Mesenchymal stem cell (in vitro differentiated cells and primary cell): ENCODE measurements at regions not wholly inside any gene's neighbourhood (a gene's known extent, or its start where the extent isn't known, plus 50 kb on each side); places are given as distances from the start of the nearest gene placed in this dataset.
A peak's percentile ranks its signal among the peaks of the same experiment; 100 is the strongest.

Experiments
- DNase-seq: peaks from one replicate; pipeline ENCODE4 v3.0.0-alpha.2; 2013
- H2AFZ ChIP-seq: one replicate; pipeline ENCODE4 v1.6.1; 2013; ENCODE audit warnings: low read depth, mild to moderate bottlenecking, control low read depth, inconsistent platforms, low read length, moderate library complexity
- H2AK5ac ChIP-seq: 2 replicates; pipeline ENCODE4 v1.6.1; 2013; ENCODE audit warnings: low read length, moderate library complexity, mild to moderate bottlenecking, inconsistent platforms; ENCODE audit not compliant: severe bottlenecking
- H2BK120ac ChIP-seq: one replicate; pipeline ENCODE4 v1.6.1; 2013; ENCODE audit warnings: low read depth, mild to moderate bottlenecking, inconsistent platforms, low read length, moderate library complexity
- H2BK12ac ChIP-seq, 2 experiments: one replicate each; pipeline ENCODE4 v1.6.1; 2013; ENCODE audit warnings: inconsistent platforms in 2 of 2, low read length in 2 of 2, mild to moderate bottlenecking in 2 of 2, moderate library complexity in 2 of 2, control low read depth in 1 of 2
- H2BK15ac ChIP-seq: one replicate; pipeline ENCODE4 v1.6.1; 2013; ENCODE audit warnings: mild to moderate bottlenecking, low read depth, inconsistent platforms; ENCODE audit not compliant: poor library complexity, severe bottlenecking
- H2BK5ac ChIP-seq: 2 replicates; pipeline ENCODE4 v1.6.1; 2013; ENCODE audit warnings: low read depth, mild to moderate bottlenecking, low read length, control low read depth, inconsistent platforms; ENCODE audit not compliant: poor library complexity, severe bottlenecking
- H3K14ac ChIP-seq, 2 experiments: one replicate each; pipeline ENCODE4 v1.6.1; 2013; ENCODE audit warnings: inconsistent platforms in 2 of 2, low read length in 2 of 2, control low read depth in 1 of 2, mild to moderate bottlenecking in 1 of 2, moderate library complexity in 1 of 2
- H3K18ac ChIP-seq, 2 experiments: one replicate each; pipeline ENCODE4 v1.6.1; 2013; ENCODE audit warnings: inconsistent platforms in 2 of 2, low read length in 2 of 2, control low read depth in 1 of 2, low read depth in 1 of 2, mild to moderate bottlenecking in 1 of 2
- H3K23ac ChIP-seq, 2 experiments: one replicate each; pipeline ENCODE4 v1.6.1; 2013; ENCODE audit warnings: inconsistent platforms in 2 of 2, low read length in 2 of 2, mild to moderate bottlenecking in 2 of 2, moderate library complexity in 2 of 2, control low read depth in 1 of 2
- H3K27ac ChIP-seq: 2 replicates; pipeline ENCODE4 v1.5.1; 2013; ENCODE audit warnings: mild to moderate bottlenecking, moderate library complexity, low read length, control low read depth, inconsistent platforms; ENCODE audit not compliant: poor library complexity, severe bottlenecking
- H3K27me3 ChIP-seq, 2 experiments: 2 replicates each; pipeline versions ENCODE4 v1.6.1 to v1.7.0; 2013; ENCODE audit warnings: low read length in 2 of 2, mild to moderate bottlenecking in 2 of 2, moderate library complexity in 2 of 2, control low read depth in 1 of 2, inconsistent platforms in 1 of 2; ENCODE audit not compliant: control insufficient read depth in 1 of 2, insufficient read depth in 1 of 2
- H3K36me3 ChIP-seq, 2 experiments: 2 replicates each; pipeline versions ENCODE4 v1.6.1 to v1.7.0; 2013; ENCODE audit warnings: low read length in 2 of 2, control low read depth in 1 of 2, inconsistent platforms in 1 of 2, low read depth in 1 of 2, mild to moderate bottlenecking in 1 of 2; ENCODE audit not compliant: insufficient read depth in 2 of 2, control insufficient read depth in 1 of 2
- H3K4ac ChIP-seq, 2 experiments: one replicate each; pipeline ENCODE4 v1.6.1; 2013; ENCODE audit warnings: inconsistent platforms in 2 of 2, low read length in 2 of 2, mild to moderate bottlenecking in 2 of 2, moderate library complexity in 2 of 2, control low read depth in 1 of 2, low read depth in 1 of 2
- H3K4me1 ChIP-seq: 2 replicates; pipeline ENCODE4 v1.6.1; 2013; ENCODE audit warnings: low read depth, low read length, control low read depth; ENCODE audit not compliant: control insufficient read depth, insufficient read depth
- H3K4me2 ChIP-seq: 2 replicates; pipeline ENCODE4 v1.6.1; 2013; ENCODE audit warnings: low read length, mild to moderate bottlenecking, inconsistent platforms; ENCODE audit not compliant: poor library complexity, severe bottlenecking
- H3K4me3 ChIP-seq, 2 experiments: 2 replicates each; pipeline versions ENCODE4 v1.5.1 to v1.7.0; 2013; ENCODE audit warnings: low read length in 2 of 2, mild to moderate bottlenecking in 2 of 2, control low read depth in 1 of 2, low read depth in 1 of 2; ENCODE audit not compliant: insufficient read depth in 1 of 2
- H3K79me1 ChIP-seq: replicated peaks from 2 replicates; pipeline ENCODE4 v1.6.1; 2013; ENCODE audit warnings: mild to moderate bottlenecking, control low read depth, low read length, inconsistent platforms; ENCODE audit not compliant: poor library complexity, severe bottlenecking
- H3K9ac ChIP-seq: 2 replicates; pipeline ENCODE4 v1.7.0; 2013; ENCODE audit warnings: mild to moderate bottlenecking, low read length, moderate library complexity
- H3K9me3 ChIP-seq: 2 replicates; pipeline ENCODE4 v1.7.0; 2013; ENCODE audit warnings: mild to moderate bottlenecking, low read length; ENCODE audit not compliant: control insufficient read depth
- H4K8ac ChIP-seq: one replicate; pipeline ENCODE4 v1.6.1; 2013; ENCODE audit warnings: inconsistent platforms, mild to moderate bottlenecking, low read length, moderate library complexity
- H4K91ac ChIP-seq: one replicate; pipeline ENCODE4 v1.6.1; 2013; ENCODE audit warnings: mild to moderate bottlenecking, low read length, inconsistent platforms
- WGBS: methylation state at CpG from one replicate; pipeline ENCODE4 v1.1.7; 2013; ENCODE audit warnings: mixed read lengths; 5-methylcytosine and 5-hydroxymethylcytosine counted together

DNA sequence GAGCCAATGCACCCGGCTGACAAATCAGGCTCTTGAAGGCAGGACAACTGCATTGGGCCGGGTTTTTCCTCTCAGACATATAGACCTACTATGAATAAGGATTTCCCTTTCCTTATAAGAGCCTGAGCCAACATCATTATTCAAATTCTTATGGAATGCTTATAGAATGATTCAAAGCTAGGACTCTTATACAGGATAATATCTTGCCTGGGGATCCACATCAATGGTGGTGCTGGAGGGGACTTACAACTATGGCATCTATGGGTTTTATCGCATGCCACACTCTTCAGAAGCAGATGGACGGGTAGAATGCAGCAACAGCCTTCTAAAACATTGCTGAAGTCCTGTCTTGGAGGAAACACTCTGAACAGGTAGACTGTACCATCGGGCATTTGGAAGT lies 296.8 kb upstream of the KYNU start:
- H2AK5ac ChIP-seq, result no peak overlapping the region
- 97% methylated on average over 4 of the region's 5 CpGs for WGBS

GRCh38 chr2:142575561-142575960 lies 301.9 kb upstream of the KYNU start:
- Histone ChIP-seq H2BK120ac (no peak overlapping the region), H3K27ac (no peak overlapping the region), H4K8ac (no peak overlapping the region), H3K27me3 (no peaks in the 10 kb centered on the region), H3K4me3 (no peak overlapping the region), H3K36me3 (no peaks in the 10 kb centered on the region), H2BK15ac (no peak overlapping the region), H3K9me3 (no peaks in the 10 kb centered on the region), H3K14ac (no peak overlapping the region), H4K91ac (no peak overlapping the region), H2AK5ac (no peak overlapping the region), H3K23ac (no peak overlapping the region), H3K18ac (no peak overlapping the region), H3K79me1 (no peaks in the 10 kb centered on the region), H3K4me1 (no peaks in the 10 kb centered on the region), H3K9ac (no peak overlapping the region), H3K4ac (no peak overlapping the region), H2BK5ac (no peak overlapping the region), H3K4me2 (no peak overlapping the region), H2AFZ (no peak overlapping the region), H2BK12ac (no peak overlapping the region)
- no peak for DNase-seq
- no CpG with 5 or more reads among the region's 1 CpG for WGBS

More for the DNA sequence above, 296.8 kb upstream of the KYNU start:
- Histone ChIP-seq H3K4me2 (no peak overlapping the region), H3K27me3 (no peaks in the 10 kb centered on the region), H4K91ac (no peak overlapping the region), H3K14ac (no peak overlapping the region), H3K4me1 (no peaks in the 10 kb centered on the region), H3K79me1 (no peaks in the 10 kb centered on the region), H2BK12ac (no peak overlapping the region), H3K23ac (no peak overlapping the region), H2AFZ (no peak overlapping the region), H3K9me3 (no peaks in the 10 kb centered on the region), H4K8ac (no peak overlapping the region), H3K4me3 (no peak overlapping the region), H3K27ac (no peak overlapping the region), H3K4ac (no peak overlapping the region), H2BK5ac (no peak overlapping the region), H2BK15ac (no peak overlapping the region), H3K36me3 (no peaks in the 10 kb centered on the region), H2BK120ac (no peak overlapping the region), H3K18ac (no peak overlapping the region), H3K9ac (no peak overlapping the region)
- DNase-seq, result no peak

- Histone ChIP-seq H3K14ac (no peak overlapping the region), H3K9ac (no peak overlapping the region), H3K4me3 (no peak overlapping the region), H3K79me1 (no peaks in the 10 kb centered on the region), H2AFZ (no peak overlapping the region), H2BK12ac (no peak overlapping the region), H3K9me3 (no peaks in the 10 kb centered on the region), H3K4me2 (no peak overlapping the region), H3K23ac (no peak overlapping the region), H3K36me3 (no peaks in the 10 kb centered on the region), H3K27me3 (no peaks in the 10 kb centered on the region), H2BK15ac (no peak overlapping the region), H2BK120ac (no peak overlapping the region), H2AK5ac (no peak overlapping the region), H3K18ac (no peak overlapping the region), H2BK5ac (no peak overlapping the region), H4K91ac (no peak overlapping the region), H3K4ac (no peak overlapping the region), H3K27ac (no peak overlapping the region), H3K4me1 (no peaks in the 10 kb centered on the region), H4K8ac (no peak overlapping the region)
- no peak for DNase-seq
Measured at GRCh38 chr2:142574388-142574787, 303.1 kb upstream of the KYNU start.

GRCh38 chr2:142572346-142573132 lies 304.9 kb upstream of the KYNU start:
- Histone ChIP-seq H4K8ac (no peak overlapping the region), H2BK120ac (no peak overlapping the region), H2BK5ac (no peak overlapping the region), H3K23ac (peak overlapping the region in 1 of 2 experiments; percentile 59), H3K36me3 (no peaks in the 10 kb centered on the region), H3K4me2 (no peak overlapping the region), H2AK5ac (no peak overlapping the region), H2AFZ (no peak overlapping the region), H2BK15ac (no peak overlapping the region), H3K4ac (no peak overlapping the region), H2BK12ac (no peak overlapping the region), H3K79me1 (no peaks in the 10 kb centered on the region), H3K4me3 (no peak overlapping the region), H3K27me3 (no peaks in the 10 kb centered on the region), H3K18ac (no peak overlapping the region), H3K4me1 (no peaks in the 10 kb centered on the region), H3K27ac (no peak overlapping the region), H3K9ac (no peak overlapping the region), H3K9me3 (no peaks in the 10 kb centered on the region), H4K91ac (no peak overlapping the region), H3K14ac (no peak overlapping the region)
- 94% methylated on average over 2 of the region's 5 CpGs for WGBS
- DNase-seq, result no peak
